ENCODE measurements at regions not wholly inside any gene's neighbourhood (a gene's known extent, or its start where the extent isn't known, plus 50 kb on each side); places are given as distances from the start of the nearest gene placed in this dataset.

DNA sequence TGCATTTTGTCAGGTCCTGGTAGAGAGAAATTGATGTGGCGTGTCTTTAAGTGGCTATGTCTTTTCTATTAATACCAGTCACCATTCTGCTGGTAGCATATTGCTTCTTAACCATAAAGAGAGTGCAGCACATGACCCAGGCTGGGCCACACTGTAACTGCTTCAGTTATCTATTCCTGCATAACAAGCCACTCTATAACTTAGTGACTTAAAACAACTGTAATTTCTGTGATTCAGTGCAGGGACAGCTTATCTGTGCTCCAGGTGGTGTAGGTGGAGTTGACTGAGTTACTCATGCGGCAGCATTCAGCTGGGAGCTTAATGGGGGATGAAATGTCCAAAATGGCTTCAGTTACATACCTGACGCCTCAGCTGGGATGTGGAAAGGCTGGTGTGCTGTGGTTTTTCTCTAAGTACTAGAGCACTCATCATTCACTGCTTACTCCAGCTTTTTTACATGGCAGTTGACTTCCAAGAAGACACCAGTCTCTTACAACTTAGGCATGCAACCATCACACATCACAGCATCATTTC is 742.4 kb downstream of the SATB2 start:
- H3K27ac ChIP-seq = no peak overlapping the region
- no peak overlapping the region for H3K4me3 ChIP-seq
- ATAC-seq (ENCODE audit: insufficient number of reproducible peaks, low FRiP score, low read depth) = no peak
- no peaks in the 10 kb centered on the region for H3K9me3 ChIP-seq
- H3K4me1 ChIP-seq (ENCODE audit: control insufficient read depth in 1 of 2, low read depth in 2 of 2) = no peaks in the 10 kb centered on the region
- no peak for TF ChIP-seq CTCF (IDR thresholded peaks at IDR 0.05)
- DNase-seq (ENCODE audit: low spot score) = no peak
- no peaks in the 10 kb centered on the region for H3K36me3 ChIP-seq
- H3K27me3 ChIP-seq (replicated peaks; ENCODE audit: insufficient read depth) = no peaks in the 10 kb centered on the region

DNA sequence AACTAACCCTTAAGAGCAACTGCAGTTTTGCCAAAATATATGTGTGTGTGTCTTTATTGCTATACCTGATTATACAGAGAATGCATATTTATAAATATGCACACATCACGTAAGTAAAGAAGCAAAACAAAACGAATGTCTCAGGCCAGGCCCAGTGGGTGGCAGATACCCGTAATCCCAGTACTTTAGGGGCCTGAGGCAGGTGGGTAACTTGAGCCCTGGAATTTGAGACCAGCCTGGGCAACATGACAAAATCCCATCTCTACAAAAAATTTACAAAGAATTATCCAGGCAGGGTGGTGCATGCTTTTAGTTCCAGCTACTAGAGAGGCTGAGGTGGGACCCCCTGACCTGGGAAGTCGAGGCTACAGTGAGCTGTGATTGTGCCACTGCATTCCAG is 745.3 kb downstream of the SATB2 start:
- no peak overlapping the region for H3K27ac ChIP-seq
- no peak for DNase-seq (ENCODE audit: low spot score)
- TF ChIP-seq CTCF (IDR thresholded peaks at IDR 0.05) = no peak
- no peak for ATAC-seq (ENCODE audit: insufficient number of reproducible peaks, low FRiP score, low read depth)
- H3K4me3 ChIP-seq = no peak overlapping the region
- H3K9me3 ChIP-seq = no peaks in the 10 kb centered on the region
- no peaks in the 10 kb centered on the region for H3K4me1 ChIP-seq (ENCODE audit: control insufficient read depth in 1 of 2, low read depth in 2 of 2)
- no peaks in the 10 kb centered on the region for H3K27me3 ChIP-seq (replicated peaks; ENCODE audit: insufficient read depth)
- H3K36me3 ChIP-seq = no peaks in the 10 kb centered on the region

- peaks cover 0 to 4% of the 10 kb centered on the region in 2 donors for H3K4me1 ChIP-seq (ENCODE audit: control insufficient read depth in 1 of 2, low read depth in 2 of 2)
- H3K36me3 ChIP-seq = no peaks in the 10 kb centered on the region
- no peak overlapping the region for H3K4me3 ChIP-seq
- TF ChIP-seq CTCF (IDR thresholded peaks at IDR 0.05) = no peak
- ATAC-seq (ENCODE audit: insufficient number of reproducible peaks, low FRiP score, low read depth) (no peak), DNase-seq (ENCODE audit: low spot score) (no peak)
- H3K27ac ChIP-seq = no peak overlapping the region
- no peaks in the 10 kb centered on the region for H3K9me3 ChIP-seq
- no peaks in the 10 kb centered on the region for H3K27me3 ChIP-seq (replicated peaks; ENCODE audit: insufficient read depth)
These were observed 746.3 kb downstream of the SATB2 start for GRCh38 chr2:198711484-198711883.

GRCh38 chr2:198710562-198710961 is 747.2 kb downstream of the SATB2 start:
- Histone ChIP-seq H3K9me3 (no peaks in the 10 kb centered on the region), H3K27ac (no peak overlapping the region), H3K4me3 (no peak overlapping the region), H3K4me1 (ENCODE audit: control insufficient read depth in 1 of 2, low read depth in 2 of 2) (peaks cover 0 to 9% of the 10 kb centered on the region in 2 donors), H3K36me3 (no peaks in the 10 kb centered on the region), H3K27me3 (replicated peaks; ENCODE audit: insufficient read depth) (no peaks in the 10 kb centered on the region)
- DNase-seq (ENCODE audit: low spot score) = no peak
- TF ChIP-seq CTCF (IDR thresholded peaks at IDR 0.05) = no peak
- no peak for ATAC-seq (ENCODE audit: insufficient number of reproducible peaks, low FRiP score, low read depth)

GRCh38 chr2:198706476-198707082 is 751.2 kb downstream of the SATB2 start:
- Histone ChIP-seq H3K4me1 (ENCODE audit: control insufficient read depth in 1 of 2, low read depth in 2 of 2) (peaks cover 0 to 13% of the 10 kb centered on the region in 2 donors), H3K4me3 (no peak overlapping the region), H3K36me3 (no peaks in the 10 kb centered on the region), H3K9me3 (no peaks in the 10 kb centered on the region), H3K27me3 (replicated peaks; ENCODE audit: insufficient read depth) (no peaks in the 10 kb centered on the region), H3K27ac (no peak overlapping the region)
- no peak for TF ChIP-seq CTCF (IDR thresholded peaks at IDR 0.05)
- no peak for ATAC-seq (ENCODE audit: insufficient number of reproducible peaks, low FRiP score, low read depth)
- no peak for DNase-seq (ENCODE audit: low spot score)
